ENCODE measurements at regions not wholly inside any gene's neighbourhood (a gene's known extent, or its start where the extent isn't known, plus 50 kb on each side); places are given as distances from the start of the nearest gene placed in this dataset.

- DNase-seq (ENCODE audit: low read depth): no peak
Measured at GRCh38 chr9:7871977-7872730, 72.6 kb upstream of the DMAC1 start.

GRCh38 chr9:7869340-7869739 lies 69.8 kb upstream of the DMAC1 start:
- DNase-seq (ENCODE audit: low read depth): no peak

GRCh38 chr9:7862170-7862569 lies 62.6 kb upstream of the DMAC1 start:
- DNase-seq (ENCODE audit: low read depth): no peak

- no peak for DNase-seq (ENCODE audit: low read depth)
Measured at GRCh38 chr9:7861086-7861485, 61.5 kb upstream of the DMAC1 start.

GRCh38 chr9:7860335-7860709 lies 60.7 kb upstream of the DMAC1 start:
- DNase-seq (ENCODE audit: low read depth): no peak

- DNase-seq (ENCODE audit: low read depth): no peak
Measured at GRCh38 chr9:7859701-7860334, 60.2 kb upstream of the DMAC1 start.

GRCh38 chr9:7858166-7858565 lies 58.6 kb upstream of the DMAC1 start:
- DNase-seq (ENCODE audit: low read depth): no peak

- no peak for DNase-seq (ENCODE audit: low read depth)
Measured at GRCh38 chr9:7854763-7855162, 55.2 kb upstream of the DMAC1 start.

Data from Daoy (cell line).